ENCODE measurements at regions not wholly inside any gene's neighbourhood (a gene's known extent, or its start where the extent isn't known, plus 50 kb on each side); places are given as distances from the start of the nearest gene placed in this dataset.

DNA sequence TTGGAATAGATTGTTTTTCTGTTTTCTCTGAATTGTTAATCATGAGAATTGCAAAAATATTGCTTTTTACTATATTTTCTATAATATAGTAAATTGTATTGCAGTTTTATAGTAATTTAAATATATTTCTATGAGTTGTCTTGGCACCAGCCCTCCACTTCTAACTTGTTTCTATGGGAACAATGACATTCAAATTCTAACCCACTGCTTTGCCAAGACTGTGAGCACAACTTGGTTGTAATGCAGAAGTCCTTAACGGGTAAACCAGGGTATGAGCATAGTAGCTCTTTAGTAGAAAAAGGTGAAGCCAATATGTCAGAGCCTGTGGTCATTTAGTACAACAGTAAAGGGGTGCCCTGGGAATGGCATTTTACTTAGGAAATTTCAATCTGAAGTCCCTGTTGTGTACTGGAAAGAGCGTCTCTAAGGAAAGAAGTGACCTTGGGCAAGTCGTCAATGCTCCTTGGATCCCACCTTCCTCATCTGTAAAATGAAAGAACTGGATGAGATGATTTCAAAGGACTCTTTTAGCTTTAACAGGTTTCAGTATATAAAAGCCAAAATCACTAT is 283.3 kb downstream of the ATP23 start:
- TF ChIP-seq HNF4G (IDR thresholded peaks at IDR 0.05) (no peak), YY1 (IDR thresholded peaks at IDR 0.05) (no peak), NR2F2 (IDR thresholded peaks at IDR 0.05) (no peak)
- TF ChIP-seq, protein P1, sequence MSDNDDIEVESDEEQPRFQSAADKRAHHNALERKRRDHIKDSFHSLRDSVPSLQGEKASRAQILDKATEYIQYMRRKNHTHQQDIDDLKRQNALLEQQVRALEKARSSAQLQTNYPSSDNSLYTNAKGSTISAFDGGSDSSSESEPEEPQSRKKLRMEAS (IDR thresholded peaks at IDR 0.05) = no peak
- TF ChIP-seq, protein P2, sequence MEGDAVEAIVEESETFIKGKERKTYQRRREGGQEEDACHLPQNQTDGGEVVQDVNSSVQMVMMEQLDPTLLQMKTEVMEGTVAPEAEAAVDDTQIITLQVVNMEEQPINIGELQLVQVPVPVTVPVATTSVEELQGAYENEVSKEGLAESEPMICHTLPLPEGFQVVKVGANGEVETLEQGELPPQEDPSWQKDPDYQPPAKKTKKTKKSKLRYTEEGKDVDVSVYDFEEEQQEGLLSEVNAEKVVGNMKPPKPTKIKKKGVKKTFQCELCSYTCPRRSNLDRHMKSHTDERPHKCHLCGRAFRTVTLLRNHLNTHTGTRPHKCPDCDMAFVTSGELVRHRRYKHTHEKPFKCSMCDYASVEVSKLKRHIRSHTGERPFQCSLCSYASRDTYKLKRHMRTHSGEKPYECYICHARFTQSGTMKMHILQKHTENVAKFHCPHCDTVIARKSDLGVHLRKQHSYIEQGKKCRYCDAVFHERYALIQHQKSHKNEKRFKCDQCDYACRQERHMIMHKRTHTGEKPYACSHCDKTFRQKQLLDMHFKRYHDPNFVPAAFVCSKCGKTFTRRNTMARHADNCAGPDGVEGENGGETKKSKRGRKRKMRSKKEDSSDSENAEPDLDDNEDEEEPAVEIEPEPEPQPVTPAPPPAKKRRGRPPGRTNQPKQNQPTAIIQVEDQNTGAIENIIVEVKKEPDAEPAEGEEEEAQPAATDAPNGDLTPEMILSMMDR (IDR thresholded peaks at IDR 0.05; ENCODE audit: low read depth, low read length, missing input control) = no peak
- no peak overlapping the region for H3K4me3 ChIP-seq (ENCODE audit: low read depth in 1 of 3, low read length in 3 of 3)
- no peak overlapping the region for H3K27ac ChIP-seq (ENCODE audit: low read depth in 1 of 2, low read length in 2 of 2)

DNA sequence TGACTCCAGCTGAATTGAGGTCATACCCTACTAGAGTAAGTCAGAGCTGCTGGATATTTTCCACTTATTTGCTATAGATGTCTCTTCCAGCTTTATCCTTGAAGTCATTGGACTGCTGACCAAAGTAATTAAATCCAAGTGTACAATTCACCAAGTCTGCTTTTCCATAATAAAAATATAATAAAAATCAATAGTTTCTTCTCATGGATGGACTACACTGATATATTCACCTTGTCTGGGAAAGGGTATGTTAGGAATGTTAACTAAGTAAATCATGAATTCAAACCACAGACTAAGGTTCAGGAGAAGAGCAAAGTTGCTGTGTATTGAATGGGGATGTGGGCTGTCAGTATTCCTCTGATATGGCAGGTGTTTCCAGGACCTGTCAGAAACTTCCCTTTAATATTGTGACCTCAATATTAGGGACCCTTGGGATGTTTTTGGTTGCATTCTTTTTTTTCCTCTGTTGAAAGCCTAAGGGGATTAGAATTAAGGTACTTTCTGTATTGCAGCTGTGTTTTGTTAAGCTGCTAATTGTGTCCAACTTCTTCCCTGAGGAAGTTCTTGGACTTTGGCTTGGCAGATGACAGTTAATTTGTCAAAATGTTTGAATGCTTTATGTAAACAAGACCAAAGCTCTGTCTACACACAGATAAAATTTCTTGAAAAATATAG is 284.0 kb downstream of the ATP23 start:
- H3K9me3 ChIP-seq (ENCODE audit: control insufficient read depth in 4 of 4, low read length in 3 of 4) = no peaks in the 10 kb centered on the region
- no peak overlapping the region for H3K9ac ChIP-seq (ENCODE audit: low read depth in 1 of 2, low read length in 2 of 2)
- no peak for DNase-seq (ENCODE audit: low spot score)
- H3K27ac ChIP-seq (ENCODE audit: low read depth in 1 of 2, low read length in 2 of 2) = no peak overlapping the region
- no peaks in the 10 kb centered on the region for H3K36me3 ChIP-seq (ENCODE audit: control insufficient read depth in 4 of 4, insufficient read depth in 3 of 4, low read depth in 1 of 4, low read length in 3 of 4)
- no peaks in the 10 kb centered on the region for H3K27me3 ChIP-seq (ENCODE audit: control insufficient read depth in 4 of 4, insufficient read depth in 4 of 4, low read length in 3 of 4)
- no peak for TF ChIP-seq JUND (IDR thresholded peaks at IDR 0.05)
- no peak for TF ChIP-seq RAD21 (IDR thresholded peaks at IDR 0.05)
- TF ChIP-seq, protein P3, sequence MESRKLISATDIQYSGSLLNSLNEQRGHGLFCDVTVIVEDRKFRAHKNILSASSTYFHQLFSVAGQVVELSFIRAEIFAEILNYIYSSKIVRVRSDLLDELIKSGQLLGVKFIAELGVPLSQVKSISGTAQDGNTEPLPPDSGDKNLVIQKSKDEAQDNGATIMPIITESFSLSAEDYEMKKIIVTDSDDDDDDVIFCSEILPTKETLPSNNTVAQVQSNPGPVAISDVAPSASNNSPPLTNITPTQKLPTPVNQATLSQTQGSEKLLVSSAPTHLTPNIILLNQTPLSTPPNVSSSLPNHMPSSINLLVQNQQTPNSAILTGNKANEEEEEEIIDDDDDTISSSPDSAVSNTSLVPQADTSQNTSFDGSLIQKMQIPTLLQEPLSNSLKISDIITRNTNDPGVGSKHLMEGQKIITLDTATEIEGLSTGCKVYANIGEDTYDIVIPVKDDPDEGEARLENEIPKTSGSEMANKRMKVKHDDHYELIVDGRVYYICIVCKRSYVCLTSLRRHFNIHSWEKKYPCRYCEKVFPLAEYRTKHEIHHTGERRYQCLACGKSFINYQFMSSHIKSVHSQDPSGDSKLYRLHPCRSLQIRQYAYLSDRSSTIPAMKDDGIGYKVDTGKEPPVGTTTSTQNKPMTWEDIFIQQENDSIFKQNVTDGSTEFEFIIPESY (IDR thresholded peaks at IDR 0.05) = no peak
- TF ChIP-seq YY1 (IDR thresholded peaks at IDR 0.05) = no peak
- TF ChIP-seq HNF4G (IDR thresholded peaks at IDR 0.05) = no peak
- TF ChIP-seq FOXA2 (IDR thresholded peaks at IDR 0.05) = no peak
- no peak for TF ChIP-seq RXRA (IDR thresholded peaks at IDR 0.05)
- no peak for TF ChIP-seq NR2F2 (IDR thresholded peaks at IDR 0.05)
- TF ChIP-seq TAF1 (conservative IDR thresholded peaks at IDR 0.05) = no peak
- TF ChIP-seq, protein P4, sequence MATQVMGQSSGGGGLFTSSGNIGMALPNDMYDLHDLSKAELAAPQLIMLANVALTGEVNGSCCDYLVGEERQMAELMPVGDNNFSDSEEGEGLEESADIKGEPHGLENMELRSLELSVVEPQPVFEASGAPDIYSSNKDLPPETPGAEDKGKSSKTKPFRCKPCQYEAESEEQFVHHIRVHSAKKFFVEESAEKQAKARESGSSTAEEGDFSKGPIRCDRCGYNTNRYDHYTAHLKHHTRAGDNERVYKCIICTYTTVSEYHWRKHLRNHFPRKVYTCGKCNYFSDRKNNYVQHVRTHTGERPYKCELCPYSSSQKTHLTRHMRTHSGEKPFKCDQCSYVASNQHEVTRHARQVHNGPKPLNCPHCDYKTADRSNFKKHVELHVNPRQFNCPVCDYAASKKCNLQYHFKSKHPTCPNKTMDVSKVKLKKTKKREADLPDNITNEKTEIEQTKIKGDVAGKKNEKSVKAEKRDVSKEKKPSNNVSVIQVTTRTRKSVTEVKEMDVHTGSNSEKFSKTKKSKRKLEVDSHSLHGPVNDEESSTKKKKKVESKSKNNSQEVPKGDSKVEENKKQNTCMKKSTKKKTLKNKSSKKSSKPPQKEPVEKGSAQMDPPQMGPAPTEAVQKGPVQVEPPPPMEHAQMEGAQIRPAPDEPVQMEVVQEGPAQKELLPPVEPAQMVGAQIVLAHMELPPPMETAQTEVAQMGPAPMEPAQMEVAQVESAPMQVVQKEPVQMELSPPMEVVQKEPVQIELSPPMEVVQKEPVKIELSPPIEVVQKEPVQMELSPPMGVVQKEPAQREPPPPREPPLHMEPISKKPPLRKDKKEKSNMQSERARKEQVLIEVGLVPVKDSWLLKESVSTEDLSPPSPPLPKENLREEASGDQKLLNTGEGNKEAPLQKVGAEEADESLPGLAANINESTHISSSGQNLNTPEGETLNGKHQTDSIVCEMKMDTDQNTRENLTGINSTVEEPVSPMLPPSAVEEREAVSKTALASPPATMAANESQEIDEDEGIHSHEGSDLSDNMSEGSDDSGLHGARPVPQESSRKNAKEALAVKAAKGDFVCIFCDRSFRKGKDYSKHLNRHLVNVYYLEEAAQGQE (IDR thresholded peaks at IDR 0.05) = no peak
- no peaks in the 10 kb centered on the region for H3K4me1 ChIP-seq (ENCODE audit: control insufficient read depth in 4 of 4, insufficient read depth in 4 of 4, low read length in 3 of 4)
- no peak overlapping the region for H3K4me3 ChIP-seq (ENCODE audit: low read depth in 1 of 3, low read length in 3 of 3)

More for the DNA sequence above, 283.3 kb downstream of the ATP23 start:
- no peak for DNase-seq (ENCODE audit: low spot score)
- H3K9ac ChIP-seq (ENCODE audit: low read depth in 1 of 2, low read length in 2 of 2) = no peak overlapping the region
- no peaks in the 10 kb centered on the region for H3K36me3 ChIP-seq (ENCODE audit: control insufficient read depth in 4 of 4, insufficient read depth in 3 of 4, low read depth in 1 of 4, low read length in 3 of 4)
- H3K4me1 ChIP-seq (ENCODE audit: control insufficient read depth in 4 of 4, insufficient read depth in 4 of 4, low read length in 3 of 4) = no peaks in the 10 kb centered on the region
- H3K27me3 ChIP-seq (ENCODE audit: control insufficient read depth in 4 of 4, insufficient read depth in 4 of 4, low read length in 3 of 4) = no peaks in the 10 kb centered on the region
- 80% methylated on average over 3 of the region's 3 CpGs for WGBS
- H3K9me3 ChIP-seq (ENCODE audit: control insufficient read depth in 4 of 4, low read length in 3 of 4) = no peaks in the 10 kb centered on the region

All from liver (tissue), 8 donors.